ENCODE measurements at regions not wholly inside any gene's neighbourhood (a gene's known extent, or its start where the extent isn't known, plus 50 kb on each side); places are given as distances from the start of the nearest gene placed in this dataset.

- no peak for TF ChIP-seq CTCF (conservative IDR thresholded peaks at IDR 0.05; ENCODE audit: low read length)
- no peak for TF ChIP-seq EZH2phosphoT487 (IDR thresholded peaks at IDR 0.05; ENCODE audit: borderline replicate concordance, low read depth, low read length)
- Histone ChIP-seq H3K4me2 (ENCODE audit: low read length) (no peak overlapping the region), H3K27ac (ENCODE audit: low read depth, low read length, poor library complexity, severe bottlenecking) (no peak overlapping the region), H3K79me2 (ENCODE audit: insufficient read depth, low read depth, low read length) (no peaks in the 10 kb centered on the region), H4K20me1 (ENCODE audit: insufficient read depth, low read length) (no peaks in the 10 kb centered on the region), H3K4me3 (ENCODE audit: low read depth, low read length, poor library complexity, severe bottlenecking) (no peak overlapping the region), H3K36me3 (ENCODE audit: insufficient read depth, low read length) (no peaks in the 10 kb centered on the region), H2AFZ (ENCODE audit: low read length) (no peak overlapping the region), H3K9me3 (ENCODE audit: low read length) (no peaks in the 10 kb centered on the region), H3K9me2 (ENCODE audit: insufficient read depth, low read length) (no peaks in the 10 kb centered on the region), H3K4me1 (ENCODE audit: insufficient read depth, low read length, poor library complexity, severe bottlenecking) (no peaks in the 10 kb centered on the region)
- no peak for DNase-seq (ENCODE audit: low spot score)
- ChIA-PET POLR2A (no interaction called here), CTCF (ENCODE audit: unreplicated experiment) (no interaction called here)
- intact Hi-C loops (cut with micrococcal nuclease; ENCODE audit: unreplicated experiment): no loop called here
- no TSS peak for BruUV-seq (replicated peaks)
Measured at GRCh38 chr4:29704059-29704458, 1016.1 kb upstream of the PCDH7 start.

- H3K9me2 ChIP-seq (ENCODE audit: insufficient read depth, low read length): no peaks in the 10 kb centered on the region
- no peaks in the 10 kb centered on the region for H3K9me3 ChIP-seq (ENCODE audit: low read length)
- no peaks in the 10 kb centered on the region for H3K36me3 ChIP-seq (ENCODE audit: insufficient read depth, low read length)
- H4K20me1 ChIP-seq (ENCODE audit: insufficient read depth, low read length): no peaks in the 10 kb centered on the region
- no peak overlapping the region for H3K4me2 ChIP-seq (ENCODE audit: low read length)
- no peak overlapping the region for H3K4me3 ChIP-seq (ENCODE audit: low read depth, low read length, poor library complexity, severe bottlenecking)
- intact Hi-C loops (cut with micrococcal nuclease; ENCODE audit: unreplicated experiment): no loop called here
- H3K27ac ChIP-seq (ENCODE audit: low read depth, low read length, poor library complexity, severe bottlenecking): no peak overlapping the region
- BruUV-seq (replicated peaks): no TSS peak
- H2AFZ ChIP-seq (ENCODE audit: low read length): no peak overlapping the region
- no peaks in the 10 kb centered on the region for H3K4me1 ChIP-seq (ENCODE audit: insufficient read depth, low read length, poor library complexity, severe bottlenecking)
- TF ChIP-seq EZH2phosphoT487 (IDR thresholded peaks at IDR 0.05; ENCODE audit: borderline replicate concordance, low read depth, low read length) (no peak), CTCF (conservative IDR thresholded peaks at IDR 0.05; ENCODE audit: low read length) (no peak)
- POLR2A ChIA-PET: no interaction called here
- CTCF ChIA-PET (ENCODE audit: unreplicated experiment): no interaction called here
- H3K79me2 ChIP-seq (ENCODE audit: insufficient read depth, low read depth, low read length): no peaks in the 10 kb centered on the region
- no peak for DNase-seq (ENCODE audit: low spot score)
Measured at GRCh38 chr4:29708473-29708872, 1011.7 kb upstream of the PCDH7 start.

- no peak overlapping the region for H3K4me2 ChIP-seq (ENCODE audit: low read length)
- intact Hi-C loops (cut with micrococcal nuclease; ENCODE audit: unreplicated experiment): no loop called here
- H3K9me3 ChIP-seq (ENCODE audit: low read length): no peaks in the 10 kb centered on the region
- H3K36me3 ChIP-seq (ENCODE audit: insufficient read depth, low read length): no peaks in the 10 kb centered on the region
- H3K4me3 ChIP-seq (ENCODE audit: low read depth, low read length, poor library complexity, severe bottlenecking): no peak overlapping the region
- no peaks in the 10 kb centered on the region for H3K79me2 ChIP-seq (ENCODE audit: insufficient read depth, low read depth, low read length)
- BruUV-seq (replicated peaks): no TSS peak
- no peak for DNase-seq (ENCODE audit: low spot score)
- H3K27ac ChIP-seq (ENCODE audit: low read depth, low read length, poor library complexity, severe bottlenecking): no peak overlapping the region
- CTCF ChIA-PET (ENCODE audit: unreplicated experiment): no interaction called here
- TF ChIP-seq EZH2phosphoT487 (IDR thresholded peaks at IDR 0.05; ENCODE audit: borderline replicate concordance, low read depth, low read length): no peak
- TF ChIP-seq CTCF (conservative IDR thresholded peaks at IDR 0.05; ENCODE audit: low read length): no peak
- no peak overlapping the region for H2AFZ ChIP-seq (ENCODE audit: low read length)
- no peaks in the 10 kb centered on the region for H3K4me1 ChIP-seq (ENCODE audit: insufficient read depth, low read length, poor library complexity, severe bottlenecking)
- H4K20me1 ChIP-seq (ENCODE audit: insufficient read depth, low read length): no peaks in the 10 kb centered on the region
- H3K9me2 ChIP-seq (ENCODE audit: insufficient read depth, low read length): no peaks in the 10 kb centered on the region
- POLR2A ChIA-PET: interaction anchor here (0.5 kb wide), 1 partner anchor 367 kb away, joined by 3 read pairs; no protein-coding TSS in a partner anchor
Measured at GRCh38 chr4:29710519-29710918, 1009.6 kb upstream of the PCDH7 start.
